ENCODE measurements at regions not wholly inside any gene's neighbourhood (a gene's known extent, or its start where the extent isn't known, plus 50 kb on each side); places are given as distances from the start of the nearest gene placed in this dataset.

DNA sequence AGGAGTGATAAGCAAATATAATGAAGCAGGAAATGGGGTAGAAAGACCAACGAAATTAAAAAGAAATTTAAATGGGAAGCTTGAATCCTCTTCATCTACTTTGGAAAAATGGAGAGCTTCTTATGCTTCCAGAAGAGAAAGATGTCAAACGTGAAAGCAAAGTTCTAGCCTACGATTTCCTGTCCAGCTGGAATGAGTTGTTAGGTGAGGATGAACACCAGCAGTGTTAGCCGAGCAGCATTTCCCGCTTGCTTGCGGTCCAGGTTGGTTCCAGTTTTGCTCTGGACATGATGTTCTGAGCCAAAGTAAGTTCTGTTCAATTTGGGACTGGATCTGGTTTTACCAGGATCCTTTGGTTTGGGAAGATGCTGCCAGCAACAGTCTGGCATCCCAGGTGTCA, 78.9 kb downstream of the DACT1 start:
- Histone ChIP-seq H3K27ac (ENCODE audit: low read length in 2 of 2) (no peak overlapping the region), H3K4me2 (replicated peaks; ENCODE audit: low read depth, low read length, poor library complexity, severe bottlenecking) (no peak overlapping the region), H3K9ac (ENCODE audit: low read length) (no peak overlapping the region), H3K4me1 (ENCODE audit: control insufficient read depth in 2 of 2, insufficient read depth in 2 of 2, low read length in 2 of 2) (no peaks in the 10 kb centered on the region), H3K27me3 (replicated peaks in 1 of 4; ENCODE audit: control extremely low read depth in 1 of 4, control insufficient read depth in 3 of 4, insufficient read depth in 4 of 4, low read length in 3 of 4) (peaks cover 0 to 3% (median 0%) of the 10 kb centered on the region in 4 experiments), H3K9me3 (ENCODE audit: control extremely low read depth in 1 of 3, control insufficient read depth in 2 of 3, insufficient read depth in 1 of 3, low read length in 2 of 3) (peaks cover 0 to 1% (median 0%) of the 10 kb centered on the region in 3 donors), H3K36me3 (replicated peaks in 1 of 2; ENCODE audit: control extremely low read depth in 1 of 2, control insufficient read depth in 1 of 2, extremely low read depth in 1 of 2, insufficient read depth in 2 of 2, low read length in 1 of 2) (no peaks in the 10 kb centered on the region), H3K79me2 (ENCODE audit: control insufficient read depth, insufficient read depth, low read length) (no peaks in the 10 kb centered on the region), H3K4me3 (ENCODE audit: control extremely low read depth in 1 of 5, extremely low read depth in 1 of 5, insufficient read depth in 1 of 5, low read depth in 2 of 5, low read length in 4 of 5) (no peak overlapping the region), H2AFZ (ENCODE audit: insufficient read depth, low read depth, low read length, poor library complexity, severe bottlenecking) (no peak overlapping the region), H4K20me1 (ENCODE audit: control insufficient read depth, insufficient read depth, low read length, poor library complexity, severe bottlenecking) (no peaks in the 10 kb centered on the region)
- DNase-seq, result no peak
- no peaks in the 10 kb centered on the region for H3K4me1 Mint-ChIP-seq
- no peak for ATAC-seq (ENCODE audit: low read depth)
- no peaks in the 10 kb centered on the region for H3K9me3 Mint-ChIP-seq (ENCODE audit: insufficient read depth)
- no peak overlapping the region for H3K4me3 Mint-ChIP-seq
- no peak overlapping the region for H3K27ac Mint-ChIP-seq
- intact Hi-C loops (cut with micrococcal nuclease), result no loop called here
- WGBS (ENCODE audit: insufficient coverage), result 90% methylated on average over 5 of the region's 6 CpGs
- POLR2A ChIA-PET, result no interaction called here
- CTCF ChIA-PET, result interaction anchor here (1.8 kb wide), 1 partner anchor 8 kb away, joined by 5 read pairs; no protein-coding TSS in a partner anchor
- no peak for TF ChIP-seq EZH2 (IDR thresholded peaks at IDR 0.05; ENCODE audit: borderline replicate concordance, insufficient read depth, low read depth, low read length, poor library complexity, severe bottlenecking)
- TF ChIP-seq, protein P1, sequence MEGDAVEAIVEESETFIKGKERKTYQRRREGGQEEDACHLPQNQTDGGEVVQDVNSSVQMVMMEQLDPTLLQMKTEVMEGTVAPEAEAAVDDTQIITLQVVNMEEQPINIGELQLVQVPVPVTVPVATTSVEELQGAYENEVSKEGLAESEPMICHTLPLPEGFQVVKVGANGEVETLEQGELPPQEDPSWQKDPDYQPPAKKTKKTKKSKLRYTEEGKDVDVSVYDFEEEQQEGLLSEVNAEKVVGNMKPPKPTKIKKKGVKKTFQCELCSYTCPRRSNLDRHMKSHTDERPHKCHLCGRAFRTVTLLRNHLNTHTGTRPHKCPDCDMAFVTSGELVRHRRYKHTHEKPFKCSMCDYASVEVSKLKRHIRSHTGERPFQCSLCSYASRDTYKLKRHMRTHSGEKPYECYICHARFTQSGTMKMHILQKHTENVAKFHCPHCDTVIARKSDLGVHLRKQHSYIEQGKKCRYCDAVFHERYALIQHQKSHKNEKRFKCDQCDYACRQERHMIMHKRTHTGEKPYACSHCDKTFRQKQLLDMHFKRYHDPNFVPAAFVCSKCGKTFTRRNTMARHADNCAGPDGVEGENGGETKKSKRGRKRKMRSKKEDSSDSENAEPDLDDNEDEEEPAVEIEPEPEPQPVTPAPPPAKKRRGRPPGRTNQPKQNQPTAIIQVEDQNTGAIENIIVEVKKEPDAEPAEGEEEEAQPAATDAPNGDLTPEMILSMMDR (IDR thresholded peaks at IDR 0.05), result no peak
- H3K27me3 Mint-ChIP-seq, result peaks cover 3% of the 10 kb centered on the region

DNA sequence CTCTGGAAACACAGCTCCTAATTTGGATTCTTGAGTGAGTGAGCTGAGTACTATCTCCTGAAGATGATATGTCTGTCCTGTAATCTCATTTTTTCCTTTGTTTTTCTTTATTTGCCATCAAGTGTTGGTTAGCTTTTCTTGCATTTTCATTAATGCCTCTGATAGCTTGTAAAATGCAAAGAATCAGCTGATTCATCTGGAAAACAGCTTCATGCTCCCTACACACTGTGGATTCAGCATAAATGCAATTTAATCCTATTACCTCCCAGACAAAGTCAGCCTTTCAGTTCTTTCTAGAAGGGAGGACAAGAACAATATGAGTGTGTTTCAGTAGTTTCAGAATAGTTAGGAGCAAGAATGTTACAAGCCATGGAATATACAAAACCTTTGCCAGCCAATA, 79.4 kb downstream of the DACT1 start:
- intact Hi-C loops (cut with micrococcal nuclease), result no loop called here
- ChIA-PET CTCF (interaction anchor here (1.2 to 1.8 kb wide), 2 partner anchors 8 to 60 kb away, joined by 3 to 5 read pairs; no protein-coding TSS in a partner anchor), POLR2A (no interaction called here)
- Mint-ChIP-seq H3K9me3 (ENCODE audit: insufficient read depth) (no peaks in the 10 kb centered on the region), H3K4me1 (no peaks in the 10 kb centered on the region), H3K4me3 (no peak overlapping the region), H3K27me3 (peaks cover 3% of the 10 kb centered on the region), H3K27ac (no peak overlapping the region)
- Histone ChIP-seq H3K9me3 (ENCODE audit: control extremely low read depth in 1 of 3, control insufficient read depth in 2 of 3, insufficient read depth in 1 of 3, low read length in 2 of 3) (peaks cover 0 to 1% (median 0%) of the 10 kb centered on the region in 3 donors), H4K20me1 (ENCODE audit: control insufficient read depth, insufficient read depth, low read length, poor library complexity, severe bottlenecking) (no peaks in the 10 kb centered on the region), H3K27ac (ENCODE audit: low read length in 2 of 2) (no peak overlapping the region), H3K27me3 (replicated peaks in 1 of 4; ENCODE audit: control extremely low read depth in 1 of 4, control insufficient read depth in 3 of 4, insufficient read depth in 4 of 4, low read length in 3 of 4) (peaks cover 0 to 3% (median 0%) of the 10 kb centered on the region in 4 experiments), H3K4me2 (replicated peaks; ENCODE audit: low read depth, low read length, poor library complexity, severe bottlenecking) (no peak overlapping the region), H3K4me3 (ENCODE audit: control extremely low read depth in 1 of 5, extremely low read depth in 1 of 5, insufficient read depth in 1 of 5, low read depth in 2 of 5, low read length in 4 of 5) (no peak overlapping the region), H3K4me1 (ENCODE audit: control insufficient read depth in 2 of 2, insufficient read depth in 2 of 2, low read length in 2 of 2) (no peaks in the 10 kb centered on the region), H3K79me2 (ENCODE audit: control insufficient read depth, insufficient read depth, low read length) (no peaks in the 10 kb centered on the region), H3K9ac (ENCODE audit: low read length) (no peak overlapping the region), H3K36me3 (replicated peaks in 1 of 2; ENCODE audit: control extremely low read depth in 1 of 2, control insufficient read depth in 1 of 2, extremely low read depth in 1 of 2, insufficient read depth in 2 of 2, low read length in 1 of 2) (no peaks in the 10 kb centered on the region), H2AFZ (ENCODE audit: insufficient read depth, low read depth, low read length, poor library complexity, severe bottlenecking) (no peak overlapping the region)
- no peak for TF ChIP-seq EZH2 (IDR thresholded peaks at IDR 0.05; ENCODE audit: borderline replicate concordance, insufficient read depth, low read depth, low read length, poor library complexity, severe bottlenecking)
- TF ChIP-seq, protein P1 (IDR thresholded peaks at IDR 0.05), result no peak
- ATAC-seq (ENCODE audit: low read depth) (no peak), DNase-seq (no peak)

Data from B cell (primary cell).